ENCODE measurements at regions not wholly inside any gene's neighbourhood (a gene's known extent, or its start where the extent isn't known, plus 50 kb on each side); places are given as distances from the start of the nearest gene placed in this dataset.
A peak's percentile ranks its signal among the peaks of the same experiment; 100 is the strongest.
"Not testable (repeated sequence)": the region's sequence is repeated elsewhere in the genome, so short reads cannot be mapped to it uniquely, and the experiment has no call there.

DNA sequence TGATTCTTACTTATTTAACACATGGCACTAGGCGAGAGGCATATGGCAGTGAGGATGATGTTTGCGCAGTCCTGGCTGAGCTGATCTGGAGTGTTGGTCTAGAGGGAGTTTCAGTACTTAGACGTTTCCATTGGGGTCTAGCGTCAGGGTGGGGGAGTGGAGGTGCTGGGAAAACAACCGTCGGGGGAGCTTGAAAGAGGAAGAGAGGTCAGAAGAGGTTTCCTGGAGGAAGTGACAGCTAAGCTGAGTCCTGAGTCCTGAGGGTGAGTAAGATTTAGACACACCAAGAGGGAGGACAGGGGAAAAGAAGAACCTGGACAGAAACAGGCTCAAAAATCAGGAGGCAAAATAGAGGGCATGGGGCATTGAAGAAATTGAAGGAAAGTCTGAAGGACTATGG, 81.4 kb downstream of the ALOX5AP start:
- peak; percentile 16 for DNase-seq
- in situ Hi-C loops (cut with MboI; ENCODE audit: low pct_unique_long_range_greater_than_20kb, low sequenced_read_pairs) = no loop called here

DNA sequence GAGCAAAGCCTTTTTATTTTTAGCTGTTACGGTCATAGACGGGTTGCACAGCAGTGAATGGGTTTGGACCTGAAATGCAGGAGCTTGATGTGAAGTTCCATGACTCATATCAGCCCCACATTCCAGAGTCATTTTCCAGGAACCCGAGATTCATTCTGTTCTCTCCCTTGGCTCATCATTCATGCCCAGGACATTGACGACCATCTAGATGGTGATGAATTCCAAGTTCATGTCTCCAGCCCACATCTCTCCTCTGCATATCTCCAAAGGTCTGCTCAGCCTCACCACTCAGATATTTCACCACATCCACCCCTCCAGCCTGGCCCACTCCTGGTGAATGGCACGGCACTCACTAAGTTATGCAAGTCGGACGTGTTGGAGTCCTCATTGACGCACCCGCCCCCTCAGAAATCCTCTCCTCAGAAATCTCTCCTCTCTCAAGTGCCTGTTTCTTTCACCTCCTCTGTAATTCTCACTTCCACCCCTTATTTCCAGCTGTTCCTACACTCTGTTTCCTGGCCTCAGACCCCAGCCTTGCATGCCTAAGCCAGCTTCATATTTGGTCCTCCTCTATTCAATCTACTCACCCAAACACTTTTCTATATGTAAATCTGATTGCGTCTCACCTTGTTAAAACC, 83.1 kb downstream of the ALOX5AP start:
- in situ Hi-C loops (cut with MboI; ENCODE audit: low pct_unique_long_range_greater_than_20kb, low sequenced_read_pairs) = no loop called here
- no peak for DNase-seq

DNA sequence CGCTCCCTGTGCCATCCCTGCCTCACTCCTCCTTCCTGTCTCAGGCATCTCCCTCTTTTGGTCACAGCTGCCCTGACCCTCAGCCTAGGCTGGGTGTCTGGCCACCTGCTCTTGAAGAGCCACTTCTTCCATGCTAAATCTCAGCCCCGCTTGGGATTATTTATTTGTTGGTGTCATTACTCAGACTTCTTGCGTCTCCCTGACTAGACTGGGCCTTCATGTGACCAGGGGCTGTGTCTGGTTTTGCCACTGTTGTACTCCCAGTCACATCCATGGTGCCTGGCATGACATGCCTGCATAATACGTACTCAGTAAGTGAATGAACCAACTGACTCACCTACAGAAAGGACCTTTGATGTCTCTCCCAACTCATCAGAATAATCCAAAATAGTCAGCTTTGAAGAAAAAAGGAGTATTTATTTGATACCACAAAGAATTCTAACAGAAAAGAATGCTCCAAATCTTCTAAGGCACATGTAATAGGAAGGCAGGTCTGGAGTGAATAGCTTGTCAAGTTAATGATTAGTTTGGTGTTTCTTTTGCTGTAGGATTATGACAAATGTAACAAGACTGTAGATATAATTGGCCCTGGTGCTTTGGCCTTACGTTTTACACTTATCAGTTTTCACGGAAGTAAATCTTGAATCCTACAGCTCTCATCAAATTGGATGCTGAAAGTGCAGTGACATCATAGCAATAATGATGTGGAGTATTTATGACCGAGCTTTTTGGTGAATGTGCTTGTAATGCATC, 84.0 kb downstream of the ALOX5AP start:
- DNase-seq = no peak
- in situ Hi-C loops (cut with MboI; ENCODE audit: low pct_unique_long_range_greater_than_20kb, low sequenced_read_pairs) = no loop called here

DNA sequence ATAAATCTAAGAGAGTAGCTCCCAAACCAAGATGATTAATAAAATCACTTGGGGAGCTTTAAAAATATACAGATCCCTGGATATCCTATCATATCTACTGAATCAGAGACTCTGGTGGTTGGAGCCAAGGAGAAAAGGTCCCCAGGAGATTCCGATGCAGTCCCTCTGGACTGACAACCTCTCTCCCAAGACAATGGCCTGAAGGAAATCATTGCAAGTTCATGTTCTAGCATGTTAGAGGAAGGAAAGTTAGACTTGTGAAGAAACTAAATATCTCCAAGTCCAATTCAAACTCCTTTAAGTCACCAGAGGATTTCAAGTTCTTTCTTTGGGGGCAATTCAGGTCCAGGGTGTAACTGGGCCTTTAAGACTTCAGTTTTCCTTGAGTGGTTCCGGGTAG, 84.7 kb upstream of the MEDAG start:
- DNase-seq = no peak
- in situ Hi-C loops (cut with MboI; ENCODE audit: low pct_unique_long_range_greater_than_20kb, low sequenced_read_pairs) = no loop called here

DNA sequence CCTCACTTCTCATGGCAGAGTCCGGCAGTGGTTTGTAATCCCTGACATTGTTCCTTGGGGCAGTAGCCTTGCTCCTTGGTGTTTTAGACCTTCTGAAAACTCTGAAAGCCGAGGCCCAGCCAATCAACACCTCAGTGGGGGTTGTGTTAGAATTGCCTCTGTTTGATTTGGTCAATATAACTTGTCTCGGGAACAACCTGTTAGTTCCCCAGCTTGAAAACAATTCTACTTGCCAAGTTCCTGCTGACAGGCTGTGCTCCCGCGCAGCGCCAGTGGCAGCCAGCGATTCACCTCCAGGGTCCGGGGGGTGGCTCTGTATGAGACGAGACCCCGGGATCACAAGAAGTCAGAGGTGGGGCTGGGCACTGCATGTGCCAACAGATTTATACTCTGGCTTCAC, 81.4 kb upstream of the MEDAG start:
- DNase-seq = no peak
- in situ Hi-C loops (cut with MboI; ENCODE audit: low pct_unique_long_range_greater_than_20kb, low sequenced_read_pairs) = no loop called here

DNA sequence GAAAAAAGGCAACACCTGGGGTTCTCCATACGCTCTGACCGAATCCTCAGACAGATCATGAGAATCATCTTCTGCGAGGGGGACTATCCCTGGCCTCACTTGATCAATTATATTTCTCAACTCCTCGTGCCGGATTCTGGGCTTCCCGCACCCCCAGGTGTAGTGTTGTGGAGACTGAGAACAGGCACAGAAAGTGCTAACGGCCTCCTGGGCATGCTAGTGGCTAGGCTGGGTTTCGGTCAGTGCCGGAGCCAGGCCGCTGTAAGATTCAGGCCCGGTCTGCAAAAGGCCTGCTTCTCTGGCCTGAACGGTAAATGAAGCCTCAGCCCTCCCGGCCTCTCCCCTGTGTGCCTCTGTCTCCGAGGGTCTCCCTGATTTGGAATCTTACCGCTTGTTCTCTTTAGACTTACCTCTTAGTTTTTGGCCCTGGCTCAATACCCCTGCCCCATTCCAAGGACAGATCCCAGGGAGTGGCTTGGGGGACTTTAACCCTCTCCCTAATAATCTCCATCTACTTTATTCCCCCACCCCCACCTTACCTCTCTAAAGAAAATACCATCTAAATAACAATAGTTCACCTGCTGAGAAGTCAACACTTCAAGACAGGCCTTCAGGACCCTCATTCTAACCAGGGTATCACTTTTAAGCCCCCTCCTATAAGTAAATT, 79.0 kb upstream of the MEDAG start:
- no peak for DNase-seq
- in situ Hi-C loops (cut with MboI; ENCODE audit: low pct_unique_long_range_greater_than_20kb, low sequenced_read_pairs) = no loop called here

DNA sequence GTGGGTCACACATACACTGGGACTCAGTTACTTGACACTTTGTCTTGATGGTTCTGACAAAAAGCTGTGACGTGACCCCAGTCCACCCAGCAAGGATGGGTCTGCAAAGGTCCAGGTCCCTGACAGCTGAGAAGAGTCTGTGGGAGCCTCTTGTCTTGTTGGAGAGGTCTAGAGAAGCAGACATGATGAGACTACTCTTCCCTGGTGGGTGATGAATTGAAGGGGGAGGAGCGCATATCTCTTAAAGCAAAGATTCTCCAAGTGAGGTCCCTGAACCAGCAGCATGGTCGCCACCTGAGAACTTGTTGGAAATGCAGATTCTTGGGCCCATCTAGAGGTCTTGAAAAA, 78.5 kb upstream of the MEDAG start:
- in situ Hi-C loops (cut with MboI; ENCODE audit: low pct_unique_long_range_greater_than_20kb, low sequenced_read_pairs) = no loop called here
- DNase-seq = no peak

DNA sequence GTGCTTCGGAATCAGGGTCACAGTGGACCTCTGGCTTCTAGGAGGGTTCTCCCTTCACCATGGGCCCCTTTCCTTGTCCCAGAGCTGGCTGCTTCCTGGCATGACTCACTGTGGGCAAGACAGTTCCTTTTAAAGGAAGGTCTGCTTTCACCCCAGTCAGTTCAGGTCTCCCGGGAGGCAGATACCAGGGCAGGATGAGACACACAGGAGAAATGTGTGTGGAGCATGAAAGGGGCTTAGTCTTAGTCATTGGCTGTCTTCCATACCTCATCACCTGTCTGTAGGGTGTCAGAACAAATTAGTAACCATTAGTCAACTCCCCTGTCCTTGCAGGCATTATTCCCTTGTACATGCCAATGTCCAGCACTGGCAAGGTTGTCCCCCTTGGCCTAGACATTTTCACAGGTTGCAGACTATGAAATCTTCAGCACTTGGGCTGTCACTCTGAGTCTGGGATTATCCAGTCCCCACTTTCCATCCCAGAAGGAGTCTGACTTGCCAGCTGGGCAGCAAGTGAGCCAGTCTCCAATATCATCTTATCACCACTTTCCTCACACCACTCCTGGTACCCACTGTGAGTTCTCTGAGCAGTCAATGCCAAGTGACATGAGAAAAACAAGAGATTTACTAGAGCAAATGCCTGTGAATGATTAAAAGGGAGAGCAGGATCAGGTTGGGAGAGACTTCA, 76.8 kb upstream of the MEDAG start:
- in situ Hi-C loops (cut with MboI; ENCODE audit: low pct_unique_long_range_greater_than_20kb, low sequenced_read_pairs) = no loop called here
- no peak for DNase-seq

DNA sequence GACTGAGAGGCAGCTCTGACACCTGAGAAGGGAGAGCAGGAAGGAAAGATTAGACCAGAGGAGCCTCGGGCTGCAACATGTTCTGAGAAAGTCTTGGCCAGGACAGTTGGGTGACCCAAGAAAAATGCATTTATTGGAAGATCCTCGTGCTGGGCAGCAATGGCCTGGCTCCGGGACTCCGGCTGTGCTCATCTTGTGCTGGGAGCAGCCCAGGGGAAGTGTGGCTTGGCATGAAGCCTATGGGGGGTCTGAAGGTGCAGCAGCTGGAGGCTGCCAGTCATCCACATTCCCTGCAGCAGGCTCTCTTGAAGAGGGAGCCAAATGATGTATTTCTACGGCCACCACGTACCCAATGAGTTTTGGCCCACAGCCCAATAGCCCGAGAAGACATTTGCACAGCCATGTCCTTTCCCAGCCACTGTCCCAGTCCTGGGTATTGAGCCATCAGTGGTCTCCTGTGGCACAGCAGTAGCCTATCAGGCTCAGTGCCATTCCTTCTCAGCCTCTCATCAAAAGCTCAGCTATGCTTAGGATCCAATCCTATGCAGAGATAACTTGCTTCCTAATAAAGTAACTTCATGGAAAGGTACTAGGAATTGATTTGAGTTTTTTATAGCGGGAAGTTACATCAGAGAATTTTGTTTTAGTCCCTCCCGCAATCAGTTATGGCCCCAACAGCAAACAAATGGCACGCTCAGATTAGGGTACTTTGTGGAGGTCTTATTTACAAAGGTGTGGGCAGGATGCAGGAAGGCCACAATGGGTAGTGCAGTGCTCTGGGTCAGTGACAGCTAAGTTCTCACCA, 76.0 kb upstream of the MEDAG start:
- no peak for DNase-seq
- in situ Hi-C loops (cut with MboI; ENCODE audit: low pct_unique_long_range_greater_than_20kb, low sequenced_read_pairs) = no loop called here

DNA sequence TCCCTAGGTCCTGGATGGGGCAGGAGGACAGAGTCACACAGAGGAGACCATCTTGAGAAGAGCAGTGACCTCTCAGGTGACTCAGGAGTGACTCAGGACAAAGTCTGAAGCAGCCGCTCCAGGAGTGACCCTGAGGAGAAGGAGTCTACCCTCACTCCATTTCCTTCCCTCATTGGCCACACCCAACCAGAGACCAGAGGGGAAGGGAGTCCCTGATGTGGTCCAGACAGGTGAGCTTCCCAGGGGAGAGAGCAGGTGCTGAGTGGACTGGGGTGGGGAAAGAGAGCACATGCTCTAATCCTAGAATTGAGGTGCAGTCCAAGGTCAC, 75.5 kb upstream of the MEDAG start:
- DNase-seq = no peak
- in situ Hi-C loops (cut with MboI; ENCODE audit: low pct_unique_long_range_greater_than_20kb, low sequenced_read_pairs) = no loop called here

DNA sequence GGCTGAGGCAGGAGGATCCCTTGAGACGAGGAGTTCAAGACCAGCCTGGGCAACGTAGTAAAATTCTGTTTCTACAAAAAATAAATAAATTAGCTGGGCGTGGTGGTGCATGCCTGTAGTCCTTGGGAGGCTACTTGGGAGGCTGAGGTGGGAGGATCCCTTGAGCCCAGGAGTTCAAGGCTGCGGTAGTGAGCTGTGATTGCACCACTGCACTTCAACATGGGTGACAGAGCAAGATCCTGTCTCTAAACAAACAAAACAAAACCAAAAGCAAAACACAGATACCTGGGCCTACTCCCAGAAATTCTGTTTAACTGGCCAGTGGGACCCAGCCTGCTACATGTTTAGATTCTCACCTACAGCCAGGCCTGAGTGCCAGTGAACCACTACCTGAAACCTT, 74.6 kb upstream of the MEDAG start:
- in situ Hi-C loops (cut with MboI; ENCODE audit: low pct_unique_long_range_greater_than_20kb, low sequenced_read_pairs) = no loop called here
- DNase-seq = no peak

DNA sequence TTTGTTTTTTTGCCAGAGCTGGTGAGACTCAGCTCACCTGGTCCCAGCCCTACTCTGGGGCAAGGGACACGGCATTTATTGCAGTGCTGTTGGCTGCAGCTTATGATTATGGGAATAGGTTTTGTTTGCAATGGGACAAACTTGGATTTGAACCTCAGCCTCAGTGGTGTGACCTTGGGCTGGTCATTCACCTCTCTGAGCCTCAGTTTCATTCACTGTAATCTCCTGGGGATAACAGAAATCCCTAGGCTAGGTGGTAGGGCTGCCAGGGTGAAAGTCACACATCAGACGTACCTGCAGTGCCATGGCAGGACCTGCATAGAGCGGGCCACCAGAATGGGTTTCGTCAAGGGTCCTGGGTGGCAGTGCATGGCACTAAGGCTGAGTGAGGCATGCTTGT, 73.7 kb upstream of the MEDAG start:
- in situ Hi-C loops (cut with MboI; ENCODE audit: low pct_unique_long_range_greater_than_20kb, low sequenced_read_pairs) = no loop called here

DNA sequence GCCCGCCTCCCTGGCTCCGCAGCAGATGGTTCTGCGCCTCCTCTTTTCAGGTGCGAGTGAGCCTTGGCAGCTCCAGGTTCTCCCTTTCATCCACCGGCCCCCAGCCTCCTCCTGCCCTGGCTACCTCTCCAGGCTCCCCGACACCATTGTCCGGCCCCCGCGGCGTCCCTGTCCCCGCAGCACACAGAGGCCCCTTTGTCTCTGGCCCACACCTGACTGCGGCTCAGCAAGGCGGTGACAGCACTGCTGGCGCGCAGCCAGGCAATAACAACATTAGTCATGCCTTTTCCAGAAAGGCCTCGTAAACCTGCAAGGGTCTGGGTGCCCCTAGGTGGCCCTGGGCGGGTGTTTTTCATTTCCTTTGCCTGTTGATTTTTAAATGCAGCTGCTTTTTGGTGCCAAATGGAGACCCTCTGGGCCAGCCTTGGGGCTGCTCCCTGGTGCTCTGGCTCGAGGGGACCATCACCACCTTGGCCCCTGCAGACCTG, 73.2 kb upstream of the MEDAG start:
- in situ Hi-C loops (cut with MboI; ENCODE audit: low pct_unique_long_range_greater_than_20kb, low sequenced_read_pairs) = no loop called here
- DNase-seq = no peak

More for the DNA sequence above, 73.7 kb upstream of the MEDAG start:
- DNase-seq = no peak

DNA sequence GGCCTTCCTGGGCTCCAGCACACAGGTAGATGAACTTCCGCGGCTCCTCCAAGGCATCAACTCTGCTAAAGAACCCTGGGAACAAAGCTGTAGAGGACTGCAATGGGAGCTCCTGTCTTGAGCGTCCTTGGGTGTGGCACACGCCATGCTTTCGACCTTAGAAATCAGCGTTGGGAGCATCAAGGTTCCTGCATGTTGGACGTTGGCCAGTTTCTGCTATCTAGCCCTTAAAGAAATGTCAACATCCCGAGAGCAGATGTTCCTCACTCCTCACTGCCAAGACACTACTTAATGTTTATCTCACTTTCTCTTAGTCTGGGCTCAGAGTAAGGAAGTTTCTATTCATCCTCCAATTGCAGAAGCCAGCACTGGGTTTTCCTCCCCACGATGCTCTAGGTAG, 70.6 kb upstream of the MEDAG start:
- DNase-seq = no peak
- in situ Hi-C loops (cut with MboI; ENCODE audit: low pct_unique_long_range_greater_than_20kb, low sequenced_read_pairs) = no loop called here

DNA sequence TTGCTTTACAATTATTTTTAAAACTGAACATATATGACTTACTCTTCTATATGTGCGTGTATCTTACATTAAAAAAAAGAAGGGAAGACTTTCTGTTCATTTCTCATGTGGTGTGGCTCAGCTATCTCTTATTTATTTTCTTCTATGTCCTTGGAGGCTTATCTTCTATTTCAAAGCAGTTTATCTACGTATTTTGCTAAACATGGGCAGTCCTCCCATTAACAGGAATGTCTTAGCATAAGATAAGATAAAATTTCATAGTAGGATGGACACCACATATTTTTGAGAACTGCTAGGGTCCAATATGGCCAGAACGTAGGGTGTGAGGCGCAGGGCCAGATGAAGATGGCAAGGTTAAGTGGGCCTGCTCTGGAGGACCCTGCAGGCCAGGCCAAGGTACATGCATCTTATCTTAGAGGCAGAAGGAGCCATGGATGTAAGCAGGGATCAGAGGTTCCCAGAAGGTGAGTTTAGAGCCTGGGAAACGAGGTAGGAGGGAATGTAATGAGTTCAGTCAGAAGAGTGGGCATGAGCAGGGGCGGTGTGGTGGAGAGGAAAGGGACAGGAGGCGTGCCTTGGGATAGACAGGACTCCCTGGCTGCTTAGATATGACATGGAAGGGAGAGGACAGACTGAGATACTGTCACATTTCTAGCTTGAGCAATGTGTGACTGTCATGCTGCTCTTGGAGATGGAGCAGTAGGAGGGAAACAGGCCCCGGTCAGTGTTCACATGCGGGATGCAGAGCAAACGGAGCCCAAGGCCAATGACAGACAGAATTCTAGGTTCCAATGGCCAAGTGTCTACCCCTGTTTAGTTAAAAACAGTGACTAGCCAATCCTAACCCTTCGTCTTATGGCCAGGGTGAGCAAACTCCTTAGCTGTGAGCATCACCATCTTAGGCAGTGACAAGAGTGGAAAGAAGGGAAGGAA, 68.6 kb upstream of the MEDAG start:
- no peak for DNase-seq
- in situ Hi-C loops (cut with MboI; ENCODE audit: low pct_unique_long_range_greater_than_20kb, low sequenced_read_pairs) = no loop called here

DNA sequence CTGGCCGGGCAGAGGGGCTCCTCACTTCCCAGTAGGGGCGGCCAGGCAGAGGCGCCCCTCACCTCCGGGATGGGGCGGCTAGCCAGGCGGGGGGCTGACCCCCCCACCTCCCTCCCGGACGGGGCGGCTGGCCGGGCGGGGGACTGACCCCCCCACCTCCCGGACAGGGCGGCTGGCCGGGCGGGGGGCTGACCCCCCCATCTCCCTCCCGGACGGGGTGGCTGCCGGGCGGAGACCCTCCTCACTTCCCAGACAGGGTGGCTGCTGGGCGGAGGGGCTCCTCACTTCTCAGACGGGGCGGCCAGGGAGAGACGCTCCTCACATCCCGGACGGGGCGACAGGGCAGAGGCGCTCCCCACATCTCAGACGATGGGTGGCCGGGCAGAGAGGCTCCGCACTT, 66.4 kb upstream of the MEDAG start:
- in situ Hi-C loops (cut with MboI; ENCODE audit: low pct_unique_long_range_greater_than_20kb, low sequenced_read_pairs); DNase-seq: not testable (repeated sequence)

DNA sequence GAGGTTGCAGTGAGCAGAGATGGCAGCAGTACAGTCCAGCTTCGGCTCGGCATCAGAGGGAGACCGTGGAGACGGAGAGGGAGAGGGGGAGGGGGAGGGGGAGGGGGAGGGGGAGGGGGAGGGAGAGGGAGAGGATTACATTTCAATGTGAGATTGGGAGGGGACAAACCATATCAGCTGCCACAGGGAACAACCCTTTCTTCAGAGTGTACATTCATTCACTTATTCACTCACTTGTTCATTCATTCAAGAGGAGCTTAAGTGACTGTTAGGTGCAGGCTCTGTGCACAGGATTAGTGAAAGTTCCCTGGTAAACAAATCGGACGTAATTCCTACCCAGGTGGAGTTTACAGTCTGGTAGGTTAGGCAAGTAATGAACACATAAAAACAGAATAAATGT, 65.6 kb upstream of the MEDAG start:
- in situ Hi-C loops (cut with MboI; ENCODE audit: low pct_unique_long_range_greater_than_20kb, low sequenced_read_pairs) = no loop called here
- DNase-seq = no peak

DNA sequence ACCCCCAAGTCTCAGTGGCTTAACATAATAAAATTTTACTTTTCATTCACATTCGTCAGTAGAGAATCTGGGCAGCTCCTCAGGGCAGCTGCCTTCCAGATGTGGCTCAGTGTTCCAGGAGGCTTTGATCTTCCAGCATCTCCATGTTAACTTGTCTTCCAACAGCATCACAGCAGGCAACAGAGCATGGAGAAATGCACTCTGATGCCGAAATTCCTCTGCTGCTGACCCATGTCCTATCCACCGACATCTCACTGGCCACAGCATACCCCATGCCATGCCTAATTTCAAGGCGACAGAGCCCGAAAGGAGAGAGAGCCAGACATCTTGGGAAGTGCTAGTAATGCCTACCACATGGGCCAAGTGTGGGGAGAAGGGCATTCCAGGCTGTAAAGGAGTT, 64.9 kb upstream of the MEDAG start:
- in situ Hi-C loops (cut with MboI; ENCODE audit: low pct_unique_long_range_greater_than_20kb, low sequenced_read_pairs) = no loop called here
- no peak for DNase-seq
